Astrocyte (in vitro differentiated cells and primary cell): ENCODE measurements at regions not wholly inside any gene's neighbourhood (a gene's known extent, or its start where the extent isn't known, plus 50 kb on each side); places are given as distances from the start of the nearest gene placed in this dataset.

Experiments used
- DNase-seq: peaks from one replicate; pipeline ENCODE4 v3.0.0-alpha.2; 2010; ENCODE audit warnings: low read depth
- FAIRE-seq: peaks from 2 replicates; lab custom pipeline; 2011; peaks lifted over from hg19 to GRCh38; lab: Jason Lieb, UNC
- H2AFZ ChIP-seq: 2 replicates; pipeline ENCODE4 v1.6.0; 2012; ENCODE audit warnings: low read depth, low read length, inconsistent platforms
- H3K27ac ChIP-seq: 2 replicates; pipeline ENCODE4 v1.5.1; 2011; ENCODE audit warnings: low read depth, low read length, inconsistent platforms
- H3K27me3 ChIP-seq: 2 replicates; pipeline ENCODE4 v1.6.0; 2011; ENCODE audit warnings: low read length, inconsistent platforms; ENCODE audit not compliant: insufficient read depth
- H3K36me3 ChIP-seq: 2 replicates; pipeline ENCODE4 v1.5.1; 2011; ENCODE audit warnings: low read length, inconsistent platforms; ENCODE audit not compliant: insufficient read depth
- H3K4me1 ChIP-seq: 2 replicates; pipeline ENCODE4 v1.5.1; 2011; ENCODE audit warnings: low read length, inconsistent platforms; ENCODE audit not compliant: insufficient read depth
- H3K4me2 ChIP-seq: 2 replicates; pipeline ENCODE4 v1.6.0; 2012; ENCODE audit warnings: low read length, inconsistent platforms
- H3K4me3 ChIP-seq: 2 replicates; pipeline ENCODE4 v1.5.1; 2011; ENCODE audit warnings: low read depth, mild to moderate bottlenecking, low read length, inconsistent platforms; ENCODE audit not compliant: insufficient read depth
- H3K79me2 ChIP-seq: 2 replicates; pipeline ENCODE4 v1.6.0; 2012; ENCODE audit warnings: mild to moderate bottlenecking, low read length, inconsistent platforms; ENCODE audit not compliant: insufficient read depth
- H3K9ac ChIP-seq: 2 replicates; pipeline ENCODE4 v1.6.0; 2012; ENCODE audit warnings: mild to moderate bottlenecking, low read length, inconsistent platforms
- H3K9me3 ChIP-seq: 2 replicates; pipeline ENCODE4 v1.5.1; 2012; ENCODE audit warnings: low read depth, mild to moderate bottlenecking, low read length, inconsistent platforms; ENCODE audit not compliant: insufficient read depth
- H4K20me1 ChIP-seq: 2 replicates; pipeline ENCODE4 v1.6.0; 2012; ENCODE audit warnings: low read length, inconsistent platforms; ENCODE audit not compliant: insufficient read depth
- H3K27ac Mint-ChIP-seq: one replicate; pipeline ENCODE4 v1.8.0; 2021; ENCODE audit warnings: mild to moderate bottlenecking, mixed read lengths; ENCODE audit not compliant: unreplicated experiment
- H3K27me3 Mint-ChIP-seq: one replicate; pipeline ENCODE4 v1.8.0; 2021; ENCODE audit warnings: low read depth, mixed read lengths; ENCODE audit not compliant: unreplicated experiment
- H3K36me3 Mint-ChIP-seq: one replicate; pipeline ENCODE4 v1.8.0; 2021; ENCODE audit warnings: low read depth, mixed read lengths; ENCODE audit not compliant: unreplicated experiment
- H3K4me1 Mint-ChIP-seq: one replicate; pipeline ENCODE4 v1.8.0; 2021; ENCODE audit warnings: low read depth, mixed read lengths; ENCODE audit not compliant: unreplicated experiment
- H3K4me3 Mint-ChIP-seq: one replicate; pipeline ENCODE4 v1.8.0; 2021; ENCODE audit warnings: mild to moderate bottlenecking, moderate library complexity, mixed read lengths; ENCODE audit not compliant: unreplicated experiment
- H3K9me3 Mint-ChIP-seq: one replicate; pipeline ENCODE4 v1.8.0; 2021; ENCODE audit warnings: mild to moderate bottlenecking, mixed read lengths; ENCODE audit not compliant: unreplicated experiment
- CTCF ChIP-seq: IDR thresholded peaks from 2 replicates; pipeline ENCODE4 v1.5.1; 2011; ENCODE audit warnings: low read depth, mild to moderate bottlenecking, inconsistent platforms, low read length, moderate library complexity; ENCODE audit not compliant: insufficient read depth
- EZH2 ChIP-seq: IDR thresholded peaks from 2 replicates; pipeline ENCODE4 v1.6.1; 2012; ENCODE audit warnings: mild to moderate bottlenecking, low read length, inconsistent platforms; ENCODE audit not compliant: insufficient read depth

GRCh38 chr1:105100102-105100501, 1350.4 kb downstream of the AMY1C start:
- TF ChIP-seq EZH2 (no peak), CTCF (no peak)
- H3K27ac ChIP-seq = no peak overlapping the region
- no peak overlapping the region for H2AFZ ChIP-seq
- no peaks in the 10 kb centered on the region for H3K4me1 ChIP-seq
- no peak for DNase-seq
- no peak for FAIRE-seq
- no peaks in the 10 kb centered on the region for H3K79me2 ChIP-seq
- no peaks in the 10 kb centered on the region for H3K36me3 Mint-ChIP-seq
- H3K4me2 ChIP-seq = no peak overlapping the region
- H3K9me3 Mint-ChIP-seq = no peaks in the 10 kb centered on the region
- no peak overlapping the region for H3K4me3 ChIP-seq
- H3K4me1 Mint-ChIP-seq = no peaks in the 10 kb centered on the region
- H3K27me3 ChIP-seq = no peaks in the 10 kb centered on the region
- H4K20me1 ChIP-seq = no peaks in the 10 kb centered on the region
- no peak overlapping the region for H3K27ac Mint-ChIP-seq
- H3K9me3 ChIP-seq = no peaks in the 10 kb centered on the region
- no peaks in the 10 kb centered on the region for H3K27me3 Mint-ChIP-seq
- no peak overlapping the region for H3K9ac ChIP-seq
- no peaks in the 10 kb centered on the region for H3K36me3 ChIP-seq
- H3K4me3 Mint-ChIP-seq = no peak overlapping the region

GRCh38 chr1:105101261-105101660, 1351.6 kb downstream of the AMY1C start:
- Mint-ChIP-seq H3K4me3 (no peak overlapping the region), H3K27me3 (no peaks in the 10 kb centered on the region), H3K4me1 (no peaks in the 10 kb centered on the region), H3K36me3 (no peaks in the 10 kb centered on the region), H3K9me3 (no peaks in the 10 kb centered on the region), H3K27ac (no peak overlapping the region)
- H3K4me1 ChIP-seq = no peaks in the 10 kb centered on the region
- no peaks in the 10 kb centered on the region for H3K36me3 ChIP-seq
- no peak overlapping the region for H3K27ac ChIP-seq
- no peaks in the 10 kb centered on the region for H4K20me1 ChIP-seq
- TF ChIP-seq CTCF = no peak
- no peak for TF ChIP-seq EZH2
- H3K4me3 ChIP-seq = no peak overlapping the region
- FAIRE-seq (no peak), DNase-seq (no peak)
- no peak overlapping the region for H3K9ac ChIP-seq
- H3K79me2 ChIP-seq = no peaks in the 10 kb centered on the region
- H2AFZ ChIP-seq = no peak overlapping the region
- H3K27me3 ChIP-seq = no peaks in the 10 kb centered on the region
- H3K4me2 ChIP-seq = no peak overlapping the region
- no peaks in the 10 kb centered on the region for H3K9me3 ChIP-seq

- no peak for FAIRE-seq
- Histone ChIP-seq H3K4me2 (no peak overlapping the region), H3K79me2 (no peaks in the 10 kb centered on the region)
Observed at GRCh38 chr1:105102371-105102770, 1352.7 kb downstream of the AMY1C start.

More at GRCh38 chr1:105102371-105102770, 1352.7 kb downstream of the AMY1C start:
- no peaks in the 10 kb centered on the region for H3K36me3 ChIP-seq
- no peak for TF ChIP-seq CTCF
- TF ChIP-seq EZH2 = no peak
- H3K4me3 ChIP-seq = no peak overlapping the region
- H3K9ac ChIP-seq = no peak overlapping the region
- H3K9me3 ChIP-seq = no peaks in the 10 kb centered on the region
- Mint-ChIP-seq H3K27me3 (no peaks in the 10 kb centered on the region), H3K4me1 (no peaks in the 10 kb centered on the region), H3K27ac (no peak overlapping the region), H3K36me3 (no peaks in the 10 kb centered on the region), H3K9me3 (no peaks in the 10 kb centered on the region), H3K4me3 (no peak overlapping the region)
- DNase-seq = no peak
- H2AFZ ChIP-seq = no peak overlapping the region
- H3K4me1 ChIP-seq = no peaks in the 10 kb centered on the region
- no peaks in the 10 kb centered on the region for H4K20me1 ChIP-seq
- H3K27me3 ChIP-seq = no peaks in the 10 kb centered on the region
- H3K27ac ChIP-seq = no peak overlapping the region
